ENCODE measurements at regions not wholly inside any gene's neighbourhood (a gene's known extent, or its start where the extent isn't known, plus 50 kb on each side); places are given as distances from the start of the nearest gene placed in this dataset.

GRCh38 chr13:40064154-40065097 is 409.0 kb downstream of the COG6 start:
- Histone ChIP-seq H3K4me2 (ENCODE audit: low read length) (peak overlapping the region; percentile 25), H3K9me3 (ENCODE audit: insufficient read depth, low read depth, low read length) (no peaks in the 10 kb centered on the region), H3K79me2 (ENCODE audit: insufficient read depth, low read length) (no peaks in the 10 kb centered on the region), H4K20me1 (ENCODE audit: insufficient read depth, low read length) (no peaks in the 10 kb centered on the region), H3K9ac (ENCODE audit: low read length) (no peak overlapping the region), H3K4me1 (ENCODE audit: insufficient read depth, low read length) (peaks cover 26% of the 10 kb centered on the region), H3K4me3 (ENCODE audit: insufficient read depth, low read depth, low read length) (no peak overlapping the region), H3K27me3 (ENCODE audit: insufficient read depth, low read length) (no peaks in the 10 kb centered on the region), H3K27ac (ENCODE audit: low read depth, low read length) (no peak overlapping the region), H3K36me3 (ENCODE audit: insufficient read depth, low read length) (no peaks in the 10 kb centered on the region), H2AFZ (ENCODE audit: low read depth, low read length) (no peak overlapping the region)
- Mint-ChIP-seq H3K4me1 (ENCODE audit: low read depth, unreplicated experiment) (peaks cover 44% of the 10 kb centered on the region), H3K27ac (ENCODE audit: unreplicated experiment) (peak overlapping the region; percentile 75), H3K36me3 (ENCODE audit: low read depth, unreplicated experiment) (peaks cover 2% of the 10 kb centered on the region), H3K4me3 (ENCODE audit: unreplicated experiment) (no peak overlapping the region), H3K27me3 (ENCODE audit: low read depth, unreplicated experiment) (no peaks in the 10 kb centered on the region), H3K9me3 (ENCODE audit: unreplicated experiment) (no peaks in the 10 kb centered on the region)
- DNase-seq (ENCODE audit: low read depth) (peak; percentile 79), FAIRE-seq (no peak)
- no peak for TF ChIP-seq EZH2 (IDR thresholded peaks at IDR 0.05; ENCODE audit: insufficient read depth, low read length)
- TF ChIP-seq CTCF (IDR thresholded peaks at IDR 0.05; ENCODE audit: insufficient read depth, low read depth, low read length) = no peak

DNA sequence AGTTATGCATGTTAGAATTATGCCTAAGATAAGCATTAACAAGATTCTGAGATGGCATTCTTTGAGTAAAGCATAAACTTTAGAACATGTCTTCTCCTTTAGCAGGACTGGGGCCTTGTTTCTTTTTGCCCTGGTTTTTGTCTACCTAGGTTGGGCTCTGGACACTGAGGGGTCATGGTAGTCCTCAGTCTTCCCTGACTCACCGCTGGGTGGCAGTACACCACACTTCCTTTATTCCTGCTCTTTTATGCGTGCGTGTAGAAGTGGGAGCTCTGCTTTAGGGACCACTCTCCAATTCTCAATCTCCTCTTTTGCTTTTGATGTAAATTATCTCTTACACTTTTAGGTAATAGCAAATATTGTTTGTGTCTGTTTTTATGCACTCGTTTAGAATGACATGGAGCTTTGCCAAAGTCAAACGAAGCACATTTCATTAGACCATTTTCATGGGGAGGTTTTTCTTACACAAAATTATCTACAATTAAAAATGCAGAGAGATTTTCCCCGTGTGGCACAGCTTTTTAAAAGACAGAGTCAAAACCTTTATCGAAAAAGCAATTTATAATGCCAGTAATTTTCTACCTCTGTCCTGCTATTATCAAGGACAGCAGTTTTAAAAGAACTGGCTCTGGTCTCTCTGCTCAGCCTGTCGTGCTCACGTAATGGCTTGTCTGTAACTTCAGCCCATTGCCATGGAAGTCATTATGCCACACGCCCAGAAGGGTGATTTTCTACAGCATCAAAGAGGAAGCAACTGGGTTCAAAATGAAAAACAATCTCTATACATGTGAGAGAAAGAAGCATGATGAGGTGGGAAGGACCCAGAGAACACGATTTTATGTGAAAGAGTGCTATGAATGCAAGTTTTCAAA is 413.9 kb downstream of the COG6 start:
- Histone ChIP-seq H3K36me3 (ENCODE audit: insufficient read depth, low read length) (no peaks in the 10 kb centered on the region), H3K27me3 (ENCODE audit: insufficient read depth, low read length) (no peaks in the 10 kb centered on the region), H3K4me2 (ENCODE audit: low read length) (no peak overlapping the region), H3K79me2 (ENCODE audit: insufficient read depth, low read length) (no peaks in the 10 kb centered on the region), H4K20me1 (ENCODE audit: insufficient read depth, low read length) (no peaks in the 10 kb centered on the region), H3K4me3 (ENCODE audit: insufficient read depth, low read depth, low read length) (no peak overlapping the region), H3K9ac (ENCODE audit: low read length) (no peak overlapping the region), H3K9me3 (ENCODE audit: insufficient read depth, low read depth, low read length) (no peaks in the 10 kb centered on the region), H3K27ac (ENCODE audit: low read depth, low read length) (no peak overlapping the region), H3K4me1 (ENCODE audit: insufficient read depth, low read length) (peaks cover 6% of the 10 kb centered on the region), H2AFZ (ENCODE audit: low read depth, low read length) (no peak overlapping the region)
- peak; percentile 67 for FAIRE-seq
- peak; percentile 37 for DNase-seq (ENCODE audit: low read depth)
- Mint-ChIP-seq H3K9me3 (ENCODE audit: unreplicated experiment) (no peaks in the 10 kb centered on the region), H3K4me3 (ENCODE audit: unreplicated experiment) (no peak overlapping the region), H3K36me3 (ENCODE audit: low read depth, unreplicated experiment) (no peaks in the 10 kb centered on the region), H3K4me1 (ENCODE audit: low read depth, unreplicated experiment) (peaks cover 10% of the 10 kb centered on the region), H3K27me3 (ENCODE audit: low read depth, unreplicated experiment) (peaks cover 1% of the 10 kb centered on the region), H3K27ac (ENCODE audit: unreplicated experiment) (no peak overlapping the region)
- TF ChIP-seq EZH2 (IDR thresholded peaks at IDR 0.05; ENCODE audit: insufficient read depth, low read length) = no peak
- peak; percentile 80 for TF ChIP-seq CTCF (IDR thresholded peaks at IDR 0.05; ENCODE audit: insufficient read depth, low read depth, low read length)

Data from astrocyte (in vitro differentiated cells and primary cell).